ENCODE measurements at regions not wholly inside any gene's neighbourhood (a gene's known extent, or its start where the extent isn't known, plus 50 kb on each side); places are given as distances from the start of the nearest gene placed in this dataset.

DNA sequence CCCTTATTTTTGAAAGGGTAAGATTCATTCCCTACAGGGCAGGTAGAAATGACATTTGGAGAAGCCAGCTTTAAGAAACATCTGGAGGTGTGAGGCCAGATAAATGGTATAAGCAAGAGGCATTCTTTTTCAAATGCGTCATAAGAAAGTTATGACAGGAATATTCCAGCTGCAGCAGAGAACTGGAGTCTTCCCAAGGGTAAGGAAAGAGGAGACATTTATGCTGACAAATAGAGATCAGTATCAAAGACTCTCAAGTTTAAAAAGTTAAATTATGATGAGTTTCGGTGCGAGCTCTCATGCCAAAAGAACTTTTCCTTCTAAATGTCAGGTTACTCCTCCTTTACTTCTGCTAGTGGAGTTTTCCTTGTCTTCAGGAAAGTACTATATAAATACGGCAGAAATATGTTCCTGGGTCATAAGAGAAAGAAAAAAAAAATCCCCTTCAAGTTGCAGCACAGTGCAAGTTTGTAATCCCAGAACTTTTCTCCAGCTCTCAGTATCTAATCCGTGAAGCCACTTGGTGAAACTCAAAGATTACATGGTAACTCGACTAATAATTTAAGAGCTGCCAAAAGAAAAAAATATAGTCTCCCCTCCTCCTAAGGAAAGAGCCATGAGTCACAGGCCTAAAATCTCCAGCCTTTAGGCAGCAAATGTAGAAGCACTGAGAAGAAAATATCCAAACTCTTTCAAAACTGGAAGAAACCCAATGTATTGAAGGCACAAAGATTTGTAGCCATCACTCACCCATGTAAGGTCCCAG lies 428.1 kb downstream of the MEIS1 start:
- Mint-ChIP-seq H3K36me3 (ENCODE audit: low read depth, unreplicated experiment) (no peaks in the 10 kb centered on the region), H3K4me3 (ENCODE audit: unreplicated experiment) (no peak overlapping the region), H3K27ac (ENCODE audit: unreplicated experiment) (no peak overlapping the region), H3K4me1 (ENCODE audit: unreplicated experiment) (no peaks in the 10 kb centered on the region), H3K27me3 (ENCODE audit: unreplicated experiment) (no peaks in the 10 kb centered on the region), H3K9me3 (ENCODE audit: unreplicated experiment) (no peaks in the 10 kb centered on the region)
- DNase-seq (ENCODE audit: low spot score), result no peak
- TF ChIP-seq, protein P1, sequence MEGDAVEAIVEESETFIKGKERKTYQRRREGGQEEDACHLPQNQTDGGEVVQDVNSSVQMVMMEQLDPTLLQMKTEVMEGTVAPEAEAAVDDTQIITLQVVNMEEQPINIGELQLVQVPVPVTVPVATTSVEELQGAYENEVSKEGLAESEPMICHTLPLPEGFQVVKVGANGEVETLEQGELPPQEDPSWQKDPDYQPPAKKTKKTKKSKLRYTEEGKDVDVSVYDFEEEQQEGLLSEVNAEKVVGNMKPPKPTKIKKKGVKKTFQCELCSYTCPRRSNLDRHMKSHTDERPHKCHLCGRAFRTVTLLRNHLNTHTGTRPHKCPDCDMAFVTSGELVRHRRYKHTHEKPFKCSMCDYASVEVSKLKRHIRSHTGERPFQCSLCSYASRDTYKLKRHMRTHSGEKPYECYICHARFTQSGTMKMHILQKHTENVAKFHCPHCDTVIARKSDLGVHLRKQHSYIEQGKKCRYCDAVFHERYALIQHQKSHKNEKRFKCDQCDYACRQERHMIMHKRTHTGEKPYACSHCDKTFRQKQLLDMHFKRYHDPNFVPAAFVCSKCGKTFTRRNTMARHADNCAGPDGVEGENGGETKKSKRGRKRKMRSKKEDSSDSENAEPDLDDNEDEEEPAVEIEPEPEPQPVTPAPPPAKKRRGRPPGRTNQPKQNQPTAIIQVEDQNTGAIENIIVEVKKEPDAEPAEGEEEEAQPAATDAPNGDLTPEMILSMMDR (IDR thresholded peaks at IDR 0.05; ENCODE audit: unreplicated experiment), result no peak

DNA sequence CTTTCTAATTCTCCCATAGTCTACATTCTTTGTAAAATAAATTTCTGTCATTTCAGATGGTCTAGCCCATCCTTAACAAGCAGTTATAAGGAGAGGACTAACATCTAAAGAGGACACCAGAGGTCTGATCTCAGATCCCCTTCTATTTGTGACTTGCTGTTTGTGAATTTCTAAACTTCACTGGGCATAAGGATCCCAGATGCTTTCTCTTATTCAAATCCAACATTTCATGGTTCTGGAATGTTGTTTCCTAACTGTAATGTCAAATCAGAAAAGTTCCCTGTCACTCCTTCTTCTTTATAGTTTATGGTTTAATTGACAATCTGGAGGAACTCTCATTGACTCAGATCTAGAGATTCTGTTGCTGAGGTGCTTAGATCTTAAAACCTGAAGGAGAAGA lies 430.2 kb downstream of the MEIS1 start:
- Mint-ChIP-seq H3K9me3 (ENCODE audit: unreplicated experiment) (no peaks in the 10 kb centered on the region), H3K4me3 (ENCODE audit: unreplicated experiment) (no peak overlapping the region), H3K36me3 (ENCODE audit: low read depth, unreplicated experiment) (no peaks in the 10 kb centered on the region), H3K27ac (ENCODE audit: unreplicated experiment) (no peak overlapping the region), H3K4me1 (ENCODE audit: unreplicated experiment) (no peaks in the 10 kb centered on the region), H3K27me3 (ENCODE audit: unreplicated experiment) (no peaks in the 10 kb centered on the region)
- no peak for DNase-seq (ENCODE audit: low spot score)
- TF ChIP-seq, protein P1 (IDR thresholded peaks at IDR 0.05; ENCODE audit: unreplicated experiment), result no peak

DNA sequence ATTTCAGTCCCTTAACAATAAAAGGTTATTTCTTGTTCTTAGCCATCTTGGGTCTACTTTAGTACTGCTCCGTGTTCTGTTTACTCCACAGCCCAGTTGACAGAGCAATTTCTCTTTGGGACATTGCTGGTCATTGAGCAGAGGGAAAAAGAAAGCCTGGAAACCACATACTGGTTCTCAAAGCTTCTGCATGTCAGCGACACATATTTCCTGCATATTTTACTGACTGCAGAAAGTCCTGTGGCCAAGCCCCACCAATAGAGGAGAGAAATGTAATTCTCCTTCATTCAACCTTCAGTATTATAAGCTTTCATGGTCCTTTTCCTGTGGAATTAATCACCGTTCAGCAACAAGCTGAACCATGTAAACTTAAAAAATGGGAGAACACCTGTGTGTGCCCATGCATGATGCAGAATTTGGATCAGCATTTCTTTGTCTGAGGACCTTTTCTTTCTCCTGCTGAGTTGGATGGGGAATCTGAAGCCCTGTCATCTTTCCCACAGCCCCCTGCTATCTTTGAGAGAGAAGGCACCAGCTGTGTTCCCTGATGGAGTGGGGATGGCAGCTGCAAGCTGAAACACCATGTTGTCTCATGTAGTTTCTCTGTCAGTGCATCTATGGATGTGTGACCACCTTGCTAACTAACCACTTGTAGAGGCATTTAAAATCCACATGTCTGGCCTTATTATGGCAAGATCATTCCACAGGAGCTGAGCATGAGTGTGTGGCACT lies 431.6 kb downstream of the MEIS1 start:
- DNase-seq (ENCODE audit: low spot score), result no peak
- no peaks in the 10 kb centered on the region for H3K36me3 Mint-ChIP-seq (ENCODE audit: low read depth, unreplicated experiment)
- no peaks in the 10 kb centered on the region for H3K4me1 Mint-ChIP-seq (ENCODE audit: unreplicated experiment)
- no peaks in the 10 kb centered on the region for H3K9me3 Mint-ChIP-seq (ENCODE audit: unreplicated experiment)
- TF ChIP-seq, protein P1 (IDR thresholded peaks at IDR 0.05; ENCODE audit: unreplicated experiment), result no peak
- no peak overlapping the region for H3K4me3 Mint-ChIP-seq (ENCODE audit: unreplicated experiment)
- no peak overlapping the region for H3K27ac Mint-ChIP-seq (ENCODE audit: unreplicated experiment)
- no peaks in the 10 kb centered on the region for H3K27me3 Mint-ChIP-seq (ENCODE audit: unreplicated experiment)

DNA sequence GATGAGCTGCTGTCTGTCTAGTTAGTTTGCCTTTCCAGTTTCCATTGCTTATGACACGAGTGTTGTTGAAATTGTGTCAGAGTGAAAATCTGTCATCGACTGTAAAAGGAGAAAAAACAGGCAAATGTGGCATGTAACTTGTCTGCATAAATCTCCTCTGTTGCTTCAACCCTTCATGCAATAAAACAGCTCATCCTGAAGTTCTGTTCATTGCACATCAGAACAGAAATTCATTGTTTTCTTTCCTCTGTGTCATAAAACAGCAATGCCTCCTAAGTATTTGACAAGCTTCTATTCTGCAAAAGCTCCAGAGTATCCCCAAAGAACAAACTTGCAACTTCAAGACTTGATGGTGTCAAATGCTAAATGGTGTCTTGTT lies 432.1 kb downstream of the MEIS1 start:
- TF ChIP-seq, protein P1 (IDR thresholded peaks at IDR 0.05; ENCODE audit: unreplicated experiment), result no peak
- H3K9me3 Mint-ChIP-seq (ENCODE audit: unreplicated experiment), result no peaks in the 10 kb centered on the region
- no peak overlapping the region for H3K4me3 Mint-ChIP-seq (ENCODE audit: unreplicated experiment)
- no peak for DNase-seq (ENCODE audit: low spot score)
- H3K36me3 Mint-ChIP-seq (ENCODE audit: low read depth, unreplicated experiment), result no peaks in the 10 kb centered on the region
- no peak overlapping the region for H3K27ac Mint-ChIP-seq (ENCODE audit: unreplicated experiment)
- no peaks in the 10 kb centered on the region for H3K27me3 Mint-ChIP-seq (ENCODE audit: unreplicated experiment)
- H3K4me1 Mint-ChIP-seq (ENCODE audit: unreplicated experiment), result no peaks in the 10 kb centered on the region

DNA sequence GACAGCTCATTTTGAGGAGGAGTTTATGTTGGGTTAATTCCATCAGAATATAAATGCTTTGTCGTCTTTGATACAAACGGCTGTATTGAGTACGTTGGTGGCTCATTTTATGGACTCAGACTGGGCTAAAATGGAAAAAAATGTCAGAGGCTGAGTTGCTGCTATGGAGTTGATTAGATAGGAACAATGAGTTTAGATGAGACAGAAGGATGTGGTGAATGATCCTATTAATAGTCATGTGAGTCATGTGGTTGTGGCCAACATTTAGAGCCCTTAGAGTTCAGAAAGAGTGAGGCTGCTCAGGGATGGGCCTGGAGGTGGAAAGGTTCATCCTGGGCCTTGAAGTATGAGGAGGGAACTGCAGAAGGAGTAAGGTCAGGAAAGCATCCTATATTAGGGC lies 434.2 kb downstream of the MEIS1 start:
- Mint-ChIP-seq H3K4me3 (ENCODE audit: unreplicated experiment) (no peak overlapping the region), H3K27me3 (ENCODE audit: unreplicated experiment) (no peaks in the 10 kb centered on the region), H3K9me3 (ENCODE audit: unreplicated experiment) (no peaks in the 10 kb centered on the region), H3K4me1 (ENCODE audit: unreplicated experiment) (no peaks in the 10 kb centered on the region), H3K27ac (ENCODE audit: unreplicated experiment) (no peak overlapping the region), H3K36me3 (ENCODE audit: low read depth, unreplicated experiment) (no peaks in the 10 kb centered on the region)
- DNase-seq (ENCODE audit: low spot score), result no peak
- TF ChIP-seq, protein P1 (IDR thresholded peaks at IDR 0.05; ENCODE audit: unreplicated experiment), result no peak

All from endothelial cell (in vitro differentiated cells).